ENCODE measurements at regions not wholly inside any gene's neighbourhood (a gene's known extent, or its start where the extent isn't known, plus 50 kb on each side); places are given as distances from the start of the nearest gene placed in this dataset.

GRCh38 chr11:24005202-24005876 is 491.5 kb upstream of the LUZP2 start:
- TF ChIP-seq CTCF (optimal IDR thresholded peaks at IDR 0.05 in 1 of 3, IDR thresholded peaks at IDR 0.05 in 1 of 3, conservative IDR thresholded peaks at IDR 0.05 in 1 of 3; ENCODE audit: extremely low read depth in 1 of 3, insufficient read depth in 2 of 3, low read length in 3 of 3) (no peak), EZH2 (IDR thresholded peaks at IDR 0.05; ENCODE audit: low read length) (no peak)
